NCI-H2227 (cell line): ENCODE measurements at regions not wholly inside any gene's neighbourhood (a gene's known extent, or its start where the extent isn't known, plus 50 kb on each side); places are given as distances from the start of the nearest gene placed in this dataset.
"Not testable (repeated sequence)": the region's sequence is repeated elsewhere in the genome, so short reads cannot be mapped to it uniquely, and the experiment has no call there.

Source experiments
- DNase-seq: peaks from one replicate; lab custom pipeline; 2025; ENCODE audit not compliant: unreplicated experiment; lab: John Stamatoyannopoulos, UW

- no peak for DNase-seq
Measured at GRCh38 chr10:56298941-56299340, 62.1 kb downstream of the ZWINT start.

DNA sequence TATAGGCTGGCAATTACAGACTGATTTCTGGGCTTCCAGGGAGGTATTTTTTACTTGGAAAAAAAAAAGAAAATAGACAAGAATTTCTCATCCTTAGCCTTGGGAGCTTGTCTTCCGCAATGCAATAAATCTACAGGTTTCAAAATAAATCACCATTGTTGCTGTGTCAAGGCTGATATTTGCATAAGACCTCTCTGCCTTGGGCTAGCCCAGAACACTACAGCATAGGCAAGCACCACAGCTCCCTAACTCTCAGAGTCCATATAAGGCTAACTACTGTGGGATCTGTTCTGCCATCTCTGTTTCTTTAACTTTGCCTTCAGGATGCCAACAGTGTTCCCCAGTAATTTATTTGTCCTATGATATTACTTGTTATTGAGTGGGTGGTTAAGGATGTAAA is 64.4 kb downstream of the ZWINT start:
- no peak for DNase-seq

GRCh38 chr10:56288403-56288802 is 72.7 kb downstream of the ZWINT start:
- no peak for DNase-seq

- DNase-seq: no peak
Measured at GRCh38 chr10:56286096-56286495, 75.0 kb downstream of the ZWINT start.

DNA sequence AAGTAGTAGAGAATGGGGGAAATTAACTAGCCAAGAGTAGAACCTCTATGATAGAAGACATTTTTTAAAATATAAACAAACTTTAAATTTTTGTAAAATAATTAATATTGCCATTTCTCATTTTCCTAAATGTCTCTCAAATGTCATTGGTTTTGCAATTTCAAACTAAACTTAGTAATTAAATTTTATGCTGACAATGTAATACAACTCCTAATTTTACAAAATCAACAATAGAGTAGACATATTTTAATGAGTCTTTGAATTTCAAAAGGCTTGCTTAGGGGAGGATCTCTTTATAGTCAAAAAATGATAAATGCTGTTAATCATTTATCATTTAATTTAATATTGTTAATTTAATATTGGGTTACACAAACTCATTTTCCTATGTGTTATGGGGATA is 81.8 kb downstream of the ZWINT start:
- DNase-seq: no peak

GRCh38 chr10:56269181-56269580 is 91.9 kb downstream of the ZWINT start:
- DNase-seq: no peak

GRCh38 chr10:56266120-56266519 is 94.9 kb downstream of the ZWINT start:
- no peak for DNase-seq

GRCh38 chr10:56258991-56259390 is 102.1 kb downstream of the ZWINT start:
- DNase-seq: no peak

GRCh38 chr10:56258378-56258777 is 102.7 kb downstream of the ZWINT start:
- no peak for DNase-seq

DNA sequence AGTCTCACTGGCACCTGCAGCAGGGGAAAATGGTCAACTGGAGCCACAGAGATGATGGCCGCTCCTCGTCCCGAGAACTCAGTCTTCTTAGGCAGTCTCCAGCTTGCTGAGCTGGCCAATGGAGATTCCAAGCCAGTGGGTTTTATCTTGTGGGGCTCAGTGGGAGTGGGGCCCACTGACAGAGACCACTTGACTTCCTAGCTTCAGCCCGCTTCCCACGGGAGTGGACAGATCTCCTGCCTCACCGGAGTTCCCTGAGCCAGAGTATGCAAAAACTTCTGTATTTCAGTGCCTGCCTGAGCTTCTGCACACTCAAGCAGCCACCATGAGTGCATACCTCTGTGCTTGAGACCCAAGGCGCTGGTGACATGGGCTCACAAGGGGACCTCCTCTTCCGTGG is 105.8 kb downstream of the ZWINT start:
- DNase-seq: no peak

DNA sequence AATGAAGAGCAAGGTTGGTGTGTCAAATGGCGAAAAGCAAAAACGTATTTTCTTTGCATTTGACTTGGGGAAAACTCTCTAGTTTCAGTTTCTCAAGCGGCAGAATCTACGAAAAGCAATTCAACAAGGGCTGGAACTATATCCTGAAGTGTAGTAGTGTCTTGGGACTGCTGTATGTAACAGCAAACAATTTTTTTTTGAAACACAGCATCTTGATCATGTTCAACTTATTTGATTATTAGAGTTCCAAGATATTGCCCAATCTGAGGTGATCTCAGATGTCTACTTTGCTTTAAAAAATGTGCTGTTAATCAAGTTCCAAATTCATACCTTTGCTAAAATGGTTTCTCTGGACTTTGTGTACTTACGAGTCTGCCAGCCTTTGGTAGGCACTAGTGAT is 120.6 kb downstream of the ZWINT start:
- no peak for DNase-seq

DNA sequence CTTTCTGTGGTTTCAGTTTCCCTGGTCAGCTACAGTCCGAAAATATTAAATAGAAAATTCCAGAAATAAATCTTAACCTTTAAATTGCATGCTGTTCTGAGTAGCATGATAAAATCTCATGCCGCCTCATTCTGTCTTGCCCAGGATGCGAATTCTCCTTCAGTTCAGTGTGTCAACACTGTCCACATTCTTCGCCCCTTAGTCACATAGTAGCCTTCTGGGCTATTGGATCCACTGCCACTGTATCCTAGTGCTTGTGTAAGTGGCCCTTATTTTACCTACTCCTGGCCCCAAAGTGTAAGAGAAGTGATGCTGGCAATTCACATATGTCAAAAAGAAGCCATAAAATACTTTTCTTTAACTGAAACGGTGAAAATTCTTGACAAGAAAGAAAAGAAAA is 129.6 kb downstream of the ZWINT start:
- DNase-seq: no peak

- DNase-seq: no peak
Measured at GRCh38 chr10:56222237-56222636, 138.8 kb downstream of the ZWINT start.

- DNase-seq: no peak
Measured at GRCh38 chr10:56212951-56213350, 148.1 kb downstream of the ZWINT start.

GRCh38 chr10:56181607-56182006 is 179.5 kb downstream of the ZWINT start:
- DNase-seq: no peak

DNA sequence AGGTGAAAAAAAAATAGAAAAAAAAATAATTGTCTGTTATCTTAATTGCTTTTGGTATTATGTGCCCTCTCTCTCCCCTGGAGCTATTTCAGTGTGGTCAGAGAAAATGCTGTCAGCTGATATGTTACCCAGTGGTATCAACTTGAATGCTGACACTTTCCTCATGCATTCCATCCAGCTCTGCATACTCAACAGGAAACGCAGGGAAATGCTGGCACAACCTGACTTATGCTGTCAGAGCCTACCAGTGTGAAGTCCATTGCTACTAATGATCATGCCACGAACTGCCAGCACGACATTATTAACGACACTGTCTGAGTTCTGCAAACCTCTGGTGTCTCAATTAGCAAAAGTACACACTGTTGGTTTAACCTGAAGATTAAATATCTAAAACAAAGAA is 182.8 kb downstream of the ZWINT start:
- DNase-seq: no peak

DNA sequence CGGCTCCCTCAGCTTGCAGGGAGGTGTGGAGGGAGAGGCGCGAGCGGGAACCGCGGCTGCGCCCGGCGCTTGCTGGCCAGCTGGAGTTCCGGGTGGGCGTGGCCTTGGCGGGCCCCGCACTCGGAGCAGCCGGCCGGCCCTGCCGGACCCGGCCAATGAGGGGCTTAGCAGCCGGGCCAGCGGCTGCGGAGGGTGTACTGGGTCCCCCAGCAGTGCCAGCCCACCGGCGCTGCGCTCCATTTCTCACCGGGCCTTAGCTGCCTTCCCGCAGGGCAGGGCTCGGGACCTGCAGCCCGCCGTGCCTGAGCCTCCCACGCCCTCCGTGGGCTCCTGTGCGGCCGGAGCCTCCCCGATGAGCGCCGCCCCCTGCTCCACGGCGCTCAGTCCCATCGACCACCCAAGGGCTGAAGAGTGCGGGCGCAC is 206.0 kb downstream of the ZWINT start:
- DNase-seq: not testable (repeated sequence)

GRCh38 chr10:56146806-56147205 is 214.3 kb downstream of the ZWINT start:
- DNase-seq: no peak

- DNase-seq: no peak
Measured at GRCh38 chr10:56142092-56142728, 218.8 kb downstream of the ZWINT start.

- DNase-seq: no peak
Measured at GRCh38 chr10:56139405-56139804, 221.7 kb downstream of the ZWINT start.

DNA sequence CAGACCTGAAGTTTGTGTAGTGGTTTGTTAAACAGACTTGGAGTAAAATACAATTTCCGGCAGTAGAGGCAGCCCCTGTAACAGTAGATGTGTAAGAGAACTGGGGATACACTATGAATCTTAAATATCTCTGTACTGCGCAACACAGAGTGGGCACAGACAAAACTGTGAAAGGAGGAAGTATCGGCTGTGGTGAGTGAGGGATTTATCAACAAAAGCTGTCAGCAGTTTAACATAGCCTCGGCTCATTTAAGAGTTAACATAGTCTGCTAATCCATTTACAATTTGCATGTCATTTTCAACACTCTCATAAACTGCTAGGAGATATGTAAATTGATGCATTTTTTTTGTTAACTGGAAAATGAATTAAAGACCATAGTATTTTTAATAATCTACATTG is 225.2 kb downstream of the ZWINT start:
- no peak for DNase-seq

DNA sequence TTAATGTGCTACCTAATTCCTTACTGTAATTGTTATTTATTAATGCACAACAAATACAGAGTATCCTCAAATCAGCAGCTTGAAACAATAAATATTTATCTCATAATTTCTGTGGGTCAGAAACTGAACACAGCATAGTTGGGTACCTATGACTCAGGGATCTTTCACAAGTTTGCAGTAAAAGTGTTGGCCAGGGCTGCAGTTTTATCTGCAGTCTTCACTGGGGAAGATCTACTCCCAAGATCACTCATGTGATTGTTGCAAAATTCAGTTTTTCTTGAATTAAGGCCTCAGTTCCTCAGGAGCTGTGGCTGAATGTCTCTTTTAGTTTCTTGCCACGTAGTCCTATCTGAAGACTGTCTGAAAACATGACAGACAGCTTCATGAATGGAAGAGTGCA is 237.8 kb downstream of the ZWINT start:
- no peak for DNase-seq

DNA sequence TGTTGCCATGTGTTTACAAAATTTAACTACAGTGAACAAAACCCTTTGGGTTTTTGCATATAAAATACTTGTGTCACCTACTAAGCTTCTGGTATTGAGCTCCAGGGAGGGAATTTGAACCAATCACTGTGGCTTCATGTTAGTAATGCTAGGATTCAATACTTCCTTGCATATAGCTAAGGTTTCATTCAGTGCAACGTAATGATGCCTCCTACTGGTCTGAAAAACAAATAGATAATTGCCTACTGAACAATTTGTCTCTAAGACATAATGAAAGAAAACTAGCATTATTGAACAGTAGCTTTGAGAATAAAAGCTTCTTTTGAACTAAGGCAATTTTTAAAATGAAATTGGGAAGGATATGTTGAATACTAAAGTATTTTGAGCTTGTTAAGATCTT is 244.4 kb downstream of the ZWINT start:
- DNase-seq: no peak

- no peak for DNase-seq
Measured at GRCh38 chr10:56109454-56109853, 251.6 kb downstream of the ZWINT start.
